HepG2 (cell line): ENCODE measurements at regions not wholly inside any gene's neighbourhood (a gene's known extent, or its start where the extent isn't known, plus 50 kb on each side); places are given as distances from the start of the nearest gene placed in this dataset.

Experiments used
- DRAP1 ChIP-seq: IDR thresholded peaks from 2 replicates; pipeline ENCODE4 v1.6.1; 2016; ENCODE audit warnings: missing genetic modification reagents, missing compliant biosample characterization
- ERF ChIP-seq: IDR thresholded peaks from 2 replicates; pipeline ENCODE4 v1.6.1; 2018; ENCODE audit warnings: missing biosample characterization, missing genetic modification reagents
- HES4 ChIP-seq: sonication (generic); formaldehyde crosslinking; IDR thresholded peaks from 2 replicates; pipeline ENCODE4 v1.9.0; 2021; ENCODE audit warnings: mild to moderate bottlenecking, missing genetic modification reagents, borderline replicate concordance
- HNRNPL ChIP-seq: fragments of 200-400 bp; formaldehyde crosslinking; IDR thresholded peaks from 2 replicates; pipeline ENCODE4 v1.6.1; 2017; ENCODE audit warnings: mild to moderate bottlenecking, low read depth, low read length
- KDM1A ChIP-seq: IDR thresholded peaks from 2 replicates; pipeline ENCODE4 v1.6.1; 2016; ENCODE audit warnings: missing compliant biosample characterization
- MIXL1 ChIP-seq: IDR thresholded peaks from 2 replicates; pipeline ENCODE4 v1.6.1; 2016
- NFE2 ChIP-seq: sonication (generic); formaldehyde crosslinking; IDR thresholded peaks from 2 replicates; pipeline ENCODE4 v1.4.0; 2020; ENCODE audit warnings: missing genetic modification reagents
- PAX8 ChIP-seq: sonication (generic); formaldehyde crosslinking; IDR thresholded peaks from 2 replicates; pipeline ENCODE4 v1.8.0; 2022; ENCODE audit warnings: mild to moderate bottlenecking, missing genetic modification reagents, borderline replicate concordance
- THAP7 ChIP-seq: sonication (generic); formaldehyde crosslinking; IDR thresholded peaks from 2 replicates; pipeline ENCODE4 v1.8.1; 2023; ENCODE audit warnings: mild to moderate bottlenecking, missing genetic modification reagents
- ZBTB20 ChIP-seq: sonication (generic); formaldehyde crosslinking; IDR thresholded peaks from 2 replicates; pipeline ENCODE4 v1.8.1; 2023; ENCODE audit warnings: missing genetic modification reagents, low read depth, mild to moderate bottlenecking, borderline replicate concordance
- ZFP62 ChIP-seq: sonication (generic); formaldehyde crosslinking; IDR thresholded peaks from 2 replicates; pipeline ENCODE4 v1.4.0; 2020; ENCODE audit warnings: missing genetic modification reagents
- ZFY ChIP-seq: sonication (generic); formaldehyde crosslinking; IDR thresholded peaks from 2 replicates; pipeline ENCODE4 v1.4.0; 2020; ENCODE audit warnings: missing genetic modification reagents
- ZNF264 ChIP-seq: sonication (generic); formaldehyde crosslinking; IDR thresholded peaks from 2 replicates; pipeline ENCODE4 v1.4.0; 2020; ENCODE audit warnings: missing genetic modification reagents
- ZNF354B ChIP-seq: sonication (generic); formaldehyde crosslinking; IDR thresholded peaks from 2 replicates; pipeline ENCODE4 v1.8.0; 2022; ENCODE audit warnings: mild to moderate bottlenecking, missing genetic modification reagents
- ZNF572 ChIP-seq: sonication (generic); formaldehyde crosslinking; IDR thresholded peaks from 2 replicates; pipeline ENCODE4 v1.5.1; 2020; ENCODE audit warnings: mild to moderate bottlenecking, missing genetic modification reagents
- ZNF790 ChIP-seq: sonication (generic); formaldehyde crosslinking; IDR thresholded peaks from 2 replicates; pipeline ENCODE4 v1.8.0; 2022; ENCODE audit warnings: missing genetic modification reagents, mild to moderate bottlenecking, borderline replicate concordance
- ZSCAN9 ChIP-seq: IDR thresholded peaks from 2 replicates; pipeline ENCODE4 v1.6.1; 2016; ENCODE audit warnings: borderline replicate concordance
- TF ChIP-seq, protein P1 (sequence below): sonication (generic); formaldehyde crosslinking; IDR thresholded peaks from 2 replicates; pipeline ENCODE4 v1.4.0; 2020; ENCODE audit warnings: missing genetic modification reagents
- TF ChIP-seq, protein P2 (sequence below): sonication (generic); formaldehyde crosslinking; IDR thresholded peaks from 2 replicates; pipeline ENCODE4 v1.5.0; 2020; ENCODE audit warnings: mild to moderate bottlenecking, missing genetic modification reagents, borderline replicate concordance

- TF ChIP-seq ZNF264 (CRISPR knock-in tag): no peak
- TF ChIP-seq ZBTB20 (CRISPR knock-in tag): peak; percentile 86; the same call in 1 of the 2 replicates
- peak; percentile 71; the same call in 1 of the 2 replicates for TF ChIP-seq ZNF572
- TF ChIP-seq MIXL1 (CRISPR knock-in tag): no peak
- TF ChIP-seq DRAP1: peak; percentile 32; the same call in 1 of the 2 replicates
- peak; percentile 59; the same call in 1 of the 2 replicates for TF ChIP-seq ZSCAN9 (CRISPR knock-in tag)
- peak; percentile 64; the same call in 1 of the 2 replicates for TF ChIP-seq ZFY
- no peak for TF ChIP-seq ZFP62 (CRISPR knock-in tag)
- TF ChIP-seq ERF (CRISPR knock-in tag): 0 out of 2 replicates have a peak, but pooled peaks have one; percentile 14
- TF ChIP-seq HES4: no peak
- no peak for TF ChIP-seq PAX8 (CRISPR knock-in tag)
- TF ChIP-seq, protein P1, sequence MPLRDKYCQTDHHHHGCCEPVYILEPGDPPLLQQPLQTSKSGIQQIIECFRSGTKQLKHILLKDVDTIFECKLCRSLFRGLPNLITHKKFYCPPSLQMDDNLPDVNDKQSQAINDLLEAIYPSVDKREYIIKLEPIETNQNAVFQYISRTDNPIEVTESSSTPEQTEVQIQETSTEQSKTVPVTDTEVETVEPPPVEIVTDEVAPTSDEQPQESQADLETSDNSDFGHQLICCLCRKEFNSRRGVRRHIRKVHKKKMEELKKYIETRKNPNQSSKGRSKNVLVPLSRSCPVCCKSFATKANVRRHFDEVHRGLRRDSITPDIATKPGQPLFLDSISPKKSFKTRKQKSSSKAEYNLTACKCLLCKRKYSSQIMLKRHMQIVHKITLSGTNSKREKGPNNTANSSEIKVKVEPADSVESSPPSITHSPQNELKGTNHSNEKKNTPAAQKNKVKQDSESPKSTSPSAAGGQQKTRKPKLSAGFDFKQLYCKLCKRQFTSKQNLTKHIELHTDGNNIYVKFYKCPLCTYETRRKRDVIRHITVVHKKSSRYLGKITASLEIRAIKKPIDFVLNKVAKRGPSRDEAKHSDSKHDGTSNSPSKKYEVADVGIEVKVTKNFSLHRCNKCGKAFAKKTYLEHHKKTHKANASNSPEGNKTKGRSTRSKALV: 0 out of 2 replicates have a peak, but pooled peaks have one; percentile 21
- no peak for TF ChIP-seq ZNF354B (CRISPR knock-in tag)
- TF ChIP-seq, protein P2, sequence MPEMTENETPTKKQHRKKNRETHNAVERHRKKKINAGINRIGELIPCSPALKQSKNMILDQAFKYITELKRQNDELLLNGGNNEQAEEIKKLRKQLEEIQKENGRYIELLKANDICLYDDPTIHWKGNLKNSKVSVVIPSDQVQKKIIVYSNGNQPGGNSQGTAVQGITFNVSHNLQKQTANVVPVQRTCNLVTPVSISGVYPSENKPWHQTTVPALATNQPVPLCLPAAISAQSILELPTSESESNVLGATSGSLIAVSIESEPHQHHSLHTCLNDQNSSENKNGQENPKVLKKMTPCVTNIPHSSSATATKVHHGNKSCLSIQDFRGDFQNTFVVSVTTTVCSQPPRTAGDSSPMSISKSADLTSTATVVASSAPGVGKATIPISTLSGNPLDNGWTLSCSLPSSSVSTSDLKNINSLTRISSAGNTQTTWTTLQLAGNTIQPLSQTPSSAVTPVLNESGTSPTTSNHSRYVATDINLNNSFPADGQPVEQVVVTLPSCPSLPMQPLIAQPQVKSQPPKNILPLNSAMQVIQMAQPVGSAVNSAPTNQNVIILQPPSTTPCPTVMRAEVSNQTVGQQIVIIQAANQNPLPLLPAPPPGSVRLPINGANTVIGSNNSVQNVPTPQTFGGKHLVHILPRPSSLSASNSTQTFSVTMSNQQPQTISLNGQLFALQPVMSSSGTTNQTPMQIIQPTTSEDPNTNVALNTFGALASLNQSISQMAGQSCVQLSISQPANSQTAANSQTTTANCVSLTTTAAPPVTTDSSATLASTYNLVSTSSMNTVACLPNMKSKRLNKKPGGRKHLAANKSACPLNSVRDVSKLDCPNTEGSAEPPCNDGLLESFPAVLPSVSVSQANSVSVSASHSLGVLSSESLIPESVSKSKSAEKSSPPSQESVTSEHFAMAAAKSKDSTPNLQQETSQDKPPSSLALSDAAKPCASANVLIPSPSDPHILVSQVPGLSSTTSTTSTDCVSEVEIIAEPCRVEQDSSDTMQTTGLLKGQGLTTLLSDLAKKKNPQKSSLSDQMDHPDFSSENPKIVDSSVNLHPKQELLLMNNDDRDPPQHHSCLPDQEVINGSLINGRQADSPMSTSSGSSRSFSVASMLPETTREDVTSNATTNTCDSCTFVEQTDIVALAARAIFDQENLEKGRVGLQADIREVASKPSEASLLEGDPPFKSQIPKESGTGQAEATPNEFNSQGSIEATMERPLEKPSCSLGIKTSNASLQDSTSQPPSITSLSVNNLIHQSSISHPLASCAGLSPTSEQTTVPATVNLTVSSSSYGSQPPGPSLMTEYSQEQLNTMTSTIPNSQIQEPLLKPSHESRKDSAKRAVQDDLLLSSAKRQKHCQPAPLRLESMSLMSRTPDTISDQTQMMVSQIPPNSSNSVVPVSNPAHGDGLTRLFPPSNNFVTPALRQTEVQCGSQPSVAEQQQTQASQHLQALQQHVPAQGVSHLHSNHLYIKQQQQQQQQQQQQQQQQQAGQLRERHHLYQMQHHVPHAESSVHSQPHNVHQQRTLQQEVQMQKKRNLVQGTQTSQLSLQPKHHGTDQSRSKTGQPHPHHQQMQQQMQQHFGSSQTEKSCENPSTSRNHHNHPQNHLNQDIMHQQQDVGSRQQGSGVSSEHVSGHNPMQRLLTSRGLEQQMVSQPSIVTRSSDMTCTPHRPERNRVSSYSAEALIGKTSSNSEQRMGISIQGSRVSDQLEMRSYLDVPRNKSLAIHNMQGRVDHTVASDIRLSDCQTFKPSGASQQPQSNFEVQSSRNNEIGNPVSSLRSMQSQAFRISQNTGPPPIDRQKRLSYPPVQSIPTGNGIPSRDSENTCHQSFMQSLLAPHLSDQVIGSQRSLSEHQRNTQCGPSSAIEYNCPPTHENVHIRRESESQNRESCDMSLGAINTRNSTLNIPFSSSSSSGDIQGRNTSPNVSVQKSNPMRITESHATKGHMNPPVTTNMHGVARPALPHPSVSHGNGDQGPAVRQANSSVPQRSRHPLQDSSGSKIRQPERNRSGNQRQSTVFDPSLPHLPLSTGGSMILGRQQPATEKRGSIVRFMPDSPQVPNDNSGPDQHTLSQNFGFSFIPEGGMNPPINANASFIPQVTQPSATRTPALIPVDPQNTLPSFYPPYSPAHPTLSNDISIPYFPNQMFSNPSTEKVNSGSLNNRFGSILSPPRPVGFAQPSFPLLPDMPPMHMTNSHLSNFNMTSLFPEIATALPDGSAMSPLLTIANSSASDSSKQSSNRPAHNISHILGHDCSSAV (CRISPR knock-in tag): no peak
- no peak for TF ChIP-seq ZNF790
- TF ChIP-seq KDM1A (CRISPR knock-in tag): peak; percentile 44; the same call in 1 of the 2 replicates
- TF ChIP-seq NFE2 (CRISPR knock-in tag): no peak
- peak; percentile 95 for TF ChIP-seq HNRNPL
- TF ChIP-seq THAP7 (CRISPR knock-in tag): 0 out of 2 replicates have a peak, but pooled peaks have one; percentile 51
Measured at GRCh38 chr9:129252937-129253802, 75.1 kb upstream of the IER5L start (continued).
